WTC11 (cell line): ENCODE measurements at regions not wholly inside any gene's neighbourhood (a gene's known extent, or its start where the extent isn't known, plus 50 kb on each side); places are given as distances from the start of the nearest gene placed in this dataset.

Source experiments
- ATAC-seq: fragments of 200-7000 bp; cut with Tn5 transposase; 2 replicates; pipeline ENCODE4 v1.10.0; 2021; ENCODE audit warnings: mild to moderate bottlenecking, moderate library complexity
- CTCF ChIA-PET: fragments of 300-600 bp; sonication (Branson Sonifier 250); formaldehyde crosslinking; loops from one replicate; lab custom pipeline; 2021; ENCODE audit warnings: antibody characterized with exemption; lab: Charles Lee
- POLR2A ChIA-PET: fragments of 350-600 bp; sonication (Branson Sonifier 250); formaldehyde crosslinking; loops from one replicate; lab custom pipeline; 2021; ENCODE audit warnings: antibody characterized with exemption; lab: Charles Lee
- DNase-seq: peaks from one replicate; pipeline ENCODE4 v3.0.0; 2021; ENCODE audit warnings: low spot score
- H3K27ac Mint-ChIP-seq: 2 replicates; pipeline ENCODE4 v1.8.0; 2021; ENCODE audit warnings: mixed read lengths
- H3K27me3 Mint-ChIP-seq: 2 replicates; pipeline ENCODE4 v1.8.0; 2021; ENCODE audit warnings: low read depth, mild to moderate bottlenecking, moderate library complexity, mixed read lengths
- H3K36me3 Mint-ChIP-seq: 2 replicates; pipeline ENCODE4 v1.8.0; 2021; ENCODE audit warnings: mixed read lengths
- H3K4me1 Mint-ChIP-seq: 2 replicates; pipeline ENCODE4 v1.8.0; 2022; ENCODE audit warnings: mixed read lengths
- H3K4me3 Mint-ChIP-seq: 2 replicates; pipeline ENCODE4 v1.8.0; 2021; ENCODE audit warnings: mild to moderate bottlenecking, moderate library complexity, mixed read lengths
- H3K9me3 Mint-ChIP-seq: 2 replicates; pipeline ENCODE4 v1.8.0; 2021; ENCODE audit warnings: mixed read lengths
- CREB1 ChIP-seq: sonication (generic); formaldehyde crosslinking; IDR thresholded peaks from 2 replicates; pipeline ENCODE4 v1.8.0; 2023; ENCODE audit warnings: mild to moderate bottlenecking, missing genetic modification reagents
- ESRRA ChIP-seq: sonication (generic); formaldehyde crosslinking; IDR thresholded peaks from 2 replicates; pipeline ENCODE4 v1.8.1; 2022; ENCODE audit warnings: mild to moderate bottlenecking, missing genetic modification reagents, borderline replicate concordance
- MYBL2 ChIP-seq: sonication (generic); formaldehyde crosslinking; IDR thresholded peaks from 2 replicates; pipeline ENCODE4 v1.8.1; 2023; ENCODE audit warnings: mild to moderate bottlenecking, moderate library complexity, missing genetic modification reagents
- NFATC4 ChIP-seq: fragments of 250-450 bp; sonication (Bioruptor Pico); IDR thresholded peaks from 2 replicates; pipeline ENCODE4 v1.9.0; 2021; ENCODE audit warnings: mild to moderate bottlenecking
- OVOL2 ChIP-seq: fragments of 250-450 bp; sonication (Bioruptor Pico); IDR thresholded peaks from 2 replicates; pipeline ENCODE4 v1.9.0; 2021; ENCODE audit warnings: mild to moderate bottlenecking, borderline replicate concordance
- TEAD4 ChIP-seq: sonication (generic); formaldehyde crosslinking; IDR thresholded peaks from 2 replicates; pipeline ENCODE4 v1.8.0; 2022; ENCODE audit warnings: mild to moderate bottlenecking, missing genetic modification reagents
- ZNF232 ChIP-seq: sonication (generic); formaldehyde crosslinking; IDR thresholded peaks from 2 replicates; pipeline ENCODE4 v1.8.0; 2022; ENCODE audit warnings: mild to moderate bottlenecking, missing genetic modification reagents
- ZNF423 ChIP-seq: fragments of 250-450 bp; sonication (Bioruptor Pico); IDR thresholded peaks from 2 replicates; pipeline ENCODE4 v2.1.2; 2022; ENCODE audit warnings: mild to moderate bottlenecking, moderate library complexity
- TF ChIP-seq, protein P1 (sequence below): sonication (generic); formaldehyde crosslinking; IDR thresholded peaks from 2 replicates; pipeline ENCODE4 v1.8.0; 2022; ENCODE audit warnings: missing genetic modification reagents
- TF ChIP-seq, protein P2 (sequence below): fragments of 250-450 bp; sonication (Bioruptor Pico); IDR thresholded peaks from 2 replicates; pipeline ENCODE4 v1.9.0; 2021; ENCODE audit warnings: mild to moderate bottlenecking
- TF ChIP-seq, protein P3 (sequence below): sonication (generic); formaldehyde crosslinking; IDR thresholded peaks from 2 replicates; pipeline ENCODE4 v1.8.0; 2022; ENCODE audit warnings: mild to moderate bottlenecking, missing genetic modification reagents
- TF ChIP-seq, protein P4 (sequence below): sonication (generic); formaldehyde crosslinking; IDR thresholded peaks from 2 replicates; pipeline ENCODE4 v1.8.0; 2023; ENCODE audit warnings: missing genetic modification reagents
- TF ChIP-seq, protein P5 (sequence below): fragments of 250-450 bp; sonication (Bioruptor Pico); IDR thresholded peaks from 2 replicates; pipeline ENCODE4 v1.9.0; 2021; ENCODE audit warnings: moderate library complexity, mild to moderate bottlenecking, inconsistent platforms, borderline replicate concordance
- TF ChIP-seq, protein P6 (sequence below): sonication (generic); formaldehyde crosslinking; IDR thresholded peaks from 2 replicates; pipeline ENCODE4 v1.8.0; 2022; ENCODE audit warnings: mild to moderate bottlenecking, missing genetic modification reagents
- TF ChIP-seq, protein P7 (sequence below): fragments of 250-450 bp; sonication (Bioruptor Pico); conservative IDR thresholded peaks from 2 replicates; pipeline ENCODE4 v1.9.0; 2021; ENCODE audit warnings: mild to moderate bottlenecking
- TF ChIP-seq, protein P8 (sequence below): fragments of 250-450 bp; sonication (Bioruptor Pico); IDR thresholded peaks from 2 replicates; pipeline ENCODE4 v1.9.0; 2021; ENCODE audit warnings: mild to moderate bottlenecking
- TF ChIP-seq, protein P9 (sequence below): sonication (generic); formaldehyde crosslinking; IDR thresholded peaks from 2 replicates; pipeline ENCODE4 v1.8.0; 2023; ENCODE audit warnings: mild to moderate bottlenecking, missing genetic modification reagents

DNA sequence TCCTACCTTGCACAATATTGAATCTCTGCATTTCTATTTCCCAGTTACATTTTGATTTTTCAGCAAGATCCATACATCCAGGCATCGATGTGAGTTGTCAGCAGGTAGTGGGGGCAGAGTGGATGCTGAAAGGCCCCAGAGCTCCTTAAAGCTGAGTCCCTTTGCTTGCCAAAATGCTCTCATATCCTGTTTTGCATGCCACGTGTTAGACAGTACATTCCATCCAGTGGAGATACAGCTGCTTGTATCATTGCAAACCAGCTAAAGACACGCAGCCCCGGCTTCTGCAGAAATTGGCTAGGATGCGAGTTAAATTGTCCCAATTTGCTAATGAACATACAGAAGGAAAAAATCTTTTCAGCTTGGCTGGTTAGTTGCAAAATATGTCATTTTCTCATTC, 179.6 kb upstream of the MXRA5 start:
- Mint-ChIP-seq H3K4me1 (no peaks in the 10 kb centered on the region), H3K4me3 (no peak overlapping the region), H3K36me3 (no peaks in the 10 kb centered on the region), H3K27me3 (no peaks in the 10 kb centered on the region), H3K9me3 (no peaks in the 10 kb centered on the region), H3K27ac (no peak overlapping the region)
- ChIA-PET CTCF (no interaction called here), POLR2A (no interaction called here)
- ATAC-seq (no peak), DNase-seq (no peak)
- TF ChIP-seq TEAD4 (CRISPR knock-in tag), result no peak
- TF ChIP-seq, protein P1, sequence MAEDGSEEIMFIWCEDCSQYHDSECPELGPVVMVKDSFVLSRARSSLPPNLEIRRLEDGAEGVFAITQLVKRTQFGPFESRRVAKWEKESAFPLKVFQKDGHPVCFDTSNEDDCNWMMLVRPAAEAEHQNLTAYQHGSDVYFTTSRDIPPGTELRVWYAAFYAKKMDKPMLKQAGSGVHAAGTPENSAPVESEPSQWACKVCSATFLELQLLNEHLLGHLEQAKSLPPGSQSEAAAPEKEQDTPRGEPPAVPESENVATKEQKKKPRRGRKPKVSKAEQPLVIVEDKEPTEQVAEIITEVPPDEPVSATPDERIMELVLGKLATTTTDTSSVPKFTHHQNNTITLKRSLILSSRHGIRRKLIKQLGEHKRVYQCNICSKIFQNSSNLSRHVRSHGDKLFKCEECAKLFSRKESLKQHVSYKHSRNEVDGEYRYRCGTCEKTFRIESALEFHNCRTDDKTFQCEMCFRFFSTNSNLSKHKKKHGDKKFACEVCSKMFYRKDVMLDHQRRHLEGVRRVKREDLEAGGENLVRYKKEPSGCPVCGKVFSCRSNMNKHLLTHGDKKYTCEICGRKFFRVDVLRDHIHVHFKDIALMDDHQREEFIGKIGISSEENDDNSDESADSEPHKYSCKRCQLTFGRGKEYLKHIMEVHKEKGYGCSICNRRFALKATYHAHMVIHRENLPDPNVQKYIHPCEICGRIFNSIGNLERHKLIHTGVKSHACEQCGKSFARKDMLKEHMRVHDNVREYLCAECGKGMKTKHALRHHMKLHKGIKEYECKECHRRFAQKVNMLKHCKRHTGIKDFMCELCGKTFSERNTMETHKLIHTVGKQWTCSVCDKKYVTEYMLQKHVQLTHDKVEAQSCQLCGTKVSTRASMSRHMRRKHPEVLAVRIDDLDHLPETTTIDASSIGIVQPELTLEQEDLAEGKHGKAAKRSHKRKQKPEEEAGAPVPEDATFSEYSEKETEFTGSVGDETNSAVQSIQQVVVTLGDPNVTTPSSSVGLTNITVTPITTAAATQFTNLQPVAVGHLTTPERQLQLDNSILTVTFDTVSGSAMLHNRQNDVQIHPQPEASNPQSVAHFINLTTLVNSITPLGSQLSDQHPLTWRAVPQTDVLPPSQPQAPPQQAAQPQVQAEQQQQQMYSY (CRISPR knock-in tag), result no peak
- TF ChIP-seq, protein P2, sequence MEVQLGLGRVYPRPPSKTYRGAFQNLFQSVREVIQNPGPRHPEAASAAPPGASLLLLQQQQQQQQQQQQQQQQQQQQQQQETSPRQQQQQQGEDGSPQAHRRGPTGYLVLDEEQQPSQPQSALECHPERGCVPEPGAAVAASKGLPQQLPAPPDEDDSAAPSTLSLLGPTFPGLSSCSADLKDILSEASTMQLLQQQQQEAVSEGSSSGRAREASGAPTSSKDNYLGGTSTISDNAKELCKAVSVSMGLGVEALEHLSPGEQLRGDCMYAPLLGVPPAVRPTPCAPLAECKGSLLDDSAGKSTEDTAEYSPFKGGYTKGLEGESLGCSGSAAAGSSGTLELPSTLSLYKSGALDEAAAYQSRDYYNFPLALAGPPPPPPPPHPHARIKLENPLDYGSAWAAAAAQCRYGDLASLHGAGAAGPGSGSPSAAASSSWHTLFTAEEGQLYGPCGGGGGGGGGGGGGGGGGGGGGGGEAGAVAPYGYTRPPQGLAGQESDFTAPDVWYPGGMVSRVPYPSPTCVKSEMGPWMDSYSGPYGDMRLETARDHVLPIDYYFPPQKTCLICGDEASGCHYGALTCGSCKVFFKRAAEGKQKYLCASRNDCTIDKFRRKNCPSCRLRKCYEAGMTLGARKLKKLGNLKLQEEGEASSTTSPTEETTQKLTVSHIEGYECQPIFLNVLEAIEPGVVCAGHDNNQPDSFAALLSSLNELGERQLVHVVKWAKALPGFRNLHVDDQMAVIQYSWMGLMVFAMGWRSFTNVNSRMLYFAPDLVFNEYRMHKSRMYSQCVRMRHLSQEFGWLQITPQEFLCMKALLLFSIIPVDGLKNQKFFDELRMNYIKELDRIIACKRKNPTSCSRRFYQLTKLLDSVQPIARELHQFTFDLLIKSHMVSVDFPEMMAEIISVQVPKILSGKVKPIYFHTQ (CRISPR knock-in tag), result no peak
- TF ChIP-seq, protein P3, sequence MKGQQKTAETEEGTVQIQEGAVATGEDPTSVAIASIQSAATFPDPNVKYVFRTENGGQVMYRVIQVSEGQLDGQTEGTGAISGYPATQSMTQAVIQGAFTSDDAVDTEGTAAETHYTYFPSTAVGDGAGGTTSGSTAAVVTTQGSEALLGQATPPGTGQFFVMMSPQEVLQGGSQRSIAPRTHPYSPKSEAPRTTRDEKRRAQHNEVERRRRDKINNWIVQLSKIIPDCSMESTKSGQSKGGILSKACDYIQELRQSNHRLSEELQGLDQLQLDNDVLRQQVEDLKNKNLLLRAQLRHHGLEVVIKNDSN (CRISPR knock-in tag), result no peak
- TF ChIP-seq, protein P4, sequence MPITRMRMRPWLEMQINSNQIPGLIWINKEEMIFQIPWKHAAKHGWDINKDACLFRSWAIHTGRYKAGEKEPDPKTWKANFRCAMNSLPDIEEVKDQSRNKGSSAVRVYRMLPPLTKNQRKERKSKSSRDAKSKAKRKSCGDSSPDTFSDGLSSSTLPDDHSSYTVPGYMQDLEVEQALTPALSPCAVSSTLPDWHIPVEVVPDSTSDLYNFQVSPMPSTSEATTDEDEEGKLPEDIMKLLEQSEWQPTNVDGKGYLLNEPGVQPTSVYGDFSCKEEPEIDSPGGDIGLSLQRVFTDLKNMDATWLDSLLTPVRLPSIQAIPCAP (CRISPR knock-in tag), result no peak
- TF ChIP-seq, protein P5, sequence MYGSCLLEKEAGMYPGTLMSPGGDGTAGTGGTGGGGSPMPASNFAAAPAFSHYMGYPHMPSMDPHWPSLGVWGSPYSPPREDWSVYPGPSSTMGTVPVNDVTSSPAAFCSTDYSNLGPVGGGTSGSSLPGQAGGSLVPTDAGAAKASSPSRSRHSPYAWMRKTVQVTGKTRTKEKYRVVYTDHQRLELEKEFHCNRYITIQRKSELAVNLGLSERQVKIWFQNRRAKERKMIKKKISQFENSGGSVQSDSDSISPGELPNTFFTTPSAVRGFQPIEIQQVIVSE (CRISPR knock-in tag), result no peak
- TF ChIP-seq, protein P6, sequence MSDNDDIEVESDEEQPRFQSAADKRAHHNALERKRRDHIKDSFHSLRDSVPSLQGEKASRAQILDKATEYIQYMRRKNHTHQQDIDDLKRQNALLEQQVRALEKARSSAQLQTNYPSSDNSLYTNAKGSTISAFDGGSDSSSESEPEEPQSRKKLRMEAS, result no peak
- TF ChIP-seq, protein P7, sequence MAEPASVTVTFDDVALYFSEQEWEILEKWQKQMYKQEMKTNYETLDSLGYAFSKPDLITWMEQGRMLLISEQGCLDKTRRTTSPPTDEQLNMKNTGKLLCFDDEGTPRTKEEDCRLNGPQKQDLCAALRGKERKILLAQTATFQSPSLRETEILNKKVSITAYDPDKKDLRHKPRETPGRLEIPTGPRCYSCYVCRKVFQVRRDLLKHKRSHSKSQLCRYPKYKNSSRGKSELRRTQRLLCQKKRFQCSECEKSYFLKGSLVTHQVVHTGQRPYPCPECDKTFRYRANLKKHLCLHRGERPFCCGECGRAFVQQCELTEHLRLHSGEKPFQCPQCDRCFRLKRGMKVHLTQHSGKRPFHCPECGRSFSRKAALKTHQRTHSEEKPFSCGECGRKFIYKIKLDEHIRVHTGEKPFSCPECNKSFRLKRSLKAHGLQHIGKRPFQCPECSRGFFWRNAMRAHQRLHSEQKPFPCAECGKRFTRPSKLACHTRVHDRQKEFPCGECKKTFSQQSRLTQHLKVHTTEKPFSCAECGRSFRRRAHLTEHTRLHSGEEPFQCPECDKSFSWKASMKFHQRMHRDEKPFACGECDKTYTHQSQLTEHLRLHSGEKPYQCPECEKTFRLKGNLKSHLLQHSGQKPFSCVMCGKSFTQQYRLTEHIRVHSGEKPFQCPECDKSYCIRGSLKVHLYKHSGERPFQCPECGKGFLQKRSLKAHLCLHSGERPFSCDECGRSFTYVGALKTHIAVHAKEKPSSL (CRISPR knock-in tag), result no peak
- TF ChIP-seq ESRRA (CRISPR knock-in tag), result no peak
- TF ChIP-seq OVOL2 (CRISPR knock-in tag), result no peak
- TF ChIP-seq, protein P8, sequence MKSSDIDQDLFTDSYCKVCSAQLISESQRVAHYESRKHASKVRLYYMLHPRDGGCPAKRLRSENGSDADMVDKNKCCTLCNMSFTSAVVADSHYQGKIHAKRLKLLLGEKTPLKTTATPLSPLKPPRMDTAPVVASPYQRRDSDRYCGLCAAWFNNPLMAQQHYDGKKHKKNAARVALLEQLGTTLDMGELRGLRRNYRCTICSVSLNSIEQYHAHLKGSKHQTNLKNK, result no peak
- TF ChIP-seq CREB1 (CRISPR knock-in tag), result no peak
- no peak for TF ChIP-seq MYBL2 (CRISPR knock-in tag)
- no peak for TF ChIP-seq ZNF232 (CRISPR knock-in tag)
- TF ChIP-seq, protein P9, sequence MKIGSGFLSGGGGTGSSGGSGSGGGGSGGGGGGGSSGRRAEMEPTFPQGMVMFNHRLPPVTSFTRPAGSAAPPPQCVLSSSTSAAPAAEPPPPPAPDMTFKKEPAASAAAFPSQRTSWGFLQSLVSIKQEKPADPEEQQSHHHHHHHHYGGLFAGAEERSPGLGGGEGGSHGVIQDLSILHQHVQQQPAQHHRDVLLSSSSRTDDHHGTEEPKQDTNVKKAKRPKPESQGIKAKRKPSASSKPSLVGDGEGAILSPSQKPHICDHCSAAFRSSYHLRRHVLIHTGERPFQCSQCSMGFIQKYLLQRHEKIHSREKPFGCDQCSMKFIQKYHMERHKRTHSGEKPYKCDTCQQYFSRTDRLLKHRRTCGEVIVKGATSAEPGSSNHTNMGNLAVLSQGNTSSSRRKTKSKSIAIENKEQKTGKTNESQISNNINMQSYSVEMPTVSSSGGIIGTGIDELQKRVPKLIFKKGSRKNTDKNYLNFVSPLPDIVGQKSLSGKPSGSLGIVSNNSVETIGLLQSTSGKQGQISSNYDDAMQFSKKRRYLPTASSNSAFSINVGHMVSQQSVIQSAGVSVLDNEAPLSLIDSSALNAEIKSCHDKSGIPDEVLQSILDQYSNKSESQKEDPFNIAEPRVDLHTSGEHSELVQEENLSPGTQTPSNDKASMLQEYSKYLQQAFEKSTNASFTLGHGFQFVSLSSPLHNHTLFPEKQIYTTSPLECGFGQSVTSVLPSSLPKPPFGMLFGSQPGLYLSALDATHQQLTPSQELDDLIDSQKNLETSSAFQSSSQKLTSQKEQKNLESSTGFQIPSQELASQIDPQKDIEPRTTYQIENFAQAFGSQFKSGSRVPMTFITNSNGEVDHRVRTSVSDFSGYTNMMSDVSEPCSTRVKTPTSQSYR (CRISPR knock-in tag), result no peak
- no peak for TF ChIP-seq NFATC4 (CRISPR knock-in tag)
- no peak for TF ChIP-seq ZNF423 (CRISPR knock-in tag)
